ENCODE measurements at regions not wholly inside any gene's neighbourhood (a gene's known extent, or its start where the extent isn't known, plus 50 kb on each side); places are given as distances from the start of the nearest gene placed in this dataset.

DNA sequence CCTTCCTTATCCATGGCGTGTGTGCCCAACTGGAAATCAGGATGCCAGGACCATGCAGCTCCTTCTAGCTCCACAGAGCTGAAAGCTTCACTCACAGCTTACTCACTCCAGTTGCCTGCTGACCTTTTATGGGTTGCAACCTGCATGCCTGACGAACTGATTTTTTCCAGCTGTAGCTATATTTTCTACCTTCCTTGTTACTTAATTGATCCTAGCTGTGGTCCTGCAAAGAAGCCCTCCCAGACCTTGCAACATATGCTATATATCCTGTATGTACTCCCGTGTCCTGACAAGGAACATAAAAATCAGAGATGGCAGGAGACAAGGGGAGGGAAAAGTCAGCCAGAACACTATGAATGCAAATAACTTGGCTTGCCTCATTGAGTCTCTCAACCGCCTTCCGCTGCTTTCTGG is 135.3 kb upstream of the LDB2 start:
- TF ChIP-seq EZH2 (IDR thresholded peaks at IDR 0.05; ENCODE audit: low read length), result no peak
- TF ChIP-seq, protein P1, sequence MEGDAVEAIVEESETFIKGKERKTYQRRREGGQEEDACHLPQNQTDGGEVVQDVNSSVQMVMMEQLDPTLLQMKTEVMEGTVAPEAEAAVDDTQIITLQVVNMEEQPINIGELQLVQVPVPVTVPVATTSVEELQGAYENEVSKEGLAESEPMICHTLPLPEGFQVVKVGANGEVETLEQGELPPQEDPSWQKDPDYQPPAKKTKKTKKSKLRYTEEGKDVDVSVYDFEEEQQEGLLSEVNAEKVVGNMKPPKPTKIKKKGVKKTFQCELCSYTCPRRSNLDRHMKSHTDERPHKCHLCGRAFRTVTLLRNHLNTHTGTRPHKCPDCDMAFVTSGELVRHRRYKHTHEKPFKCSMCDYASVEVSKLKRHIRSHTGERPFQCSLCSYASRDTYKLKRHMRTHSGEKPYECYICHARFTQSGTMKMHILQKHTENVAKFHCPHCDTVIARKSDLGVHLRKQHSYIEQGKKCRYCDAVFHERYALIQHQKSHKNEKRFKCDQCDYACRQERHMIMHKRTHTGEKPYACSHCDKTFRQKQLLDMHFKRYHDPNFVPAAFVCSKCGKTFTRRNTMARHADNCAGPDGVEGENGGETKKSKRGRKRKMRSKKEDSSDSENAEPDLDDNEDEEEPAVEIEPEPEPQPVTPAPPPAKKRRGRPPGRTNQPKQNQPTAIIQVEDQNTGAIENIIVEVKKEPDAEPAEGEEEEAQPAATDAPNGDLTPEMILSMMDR (optimal IDR thresholded peaks at IDR 0.05 in 1 of 3, IDR thresholded peaks at IDR 0.05 in 1 of 3, conservative IDR thresholded peaks at IDR 0.05 in 1 of 3; ENCODE audit: extremely low read depth in 1 of 3, insufficient read depth in 2 of 3, low read length in 3 of 3), result no peak

All from keratinocyte (primary cell).